H9 (cell line): ENCODE measurements at regions not wholly inside any gene's neighbourhood (a gene's known extent, or its start where the extent isn't known, plus 50 kb on each side); places are given as distances from the start of the nearest gene placed in this dataset.

Experiments used
- DNase-seq: peaks from one replicate; pipeline ENCODE4 v3.0.0-alpha.2; 2017
- H2AFZ ChIP-seq: one replicate; pipeline ENCODE4 v1.6.1; 2013; ENCODE audit warnings: mild to moderate bottlenecking, low read length, control low read depth, moderate library complexity
- H2AK5ac ChIP-seq: 2 replicates; pipeline ENCODE4 v1.6.1; 2013; ENCODE audit warnings: low read length, control low read depth, mixed read lengths; ENCODE audit not compliant: insufficient read length
- H2BK120ac ChIP-seq: one replicate; pipeline ENCODE4 v1.6.1; 2013; ENCODE audit warnings: low read depth, mild to moderate bottlenecking, low read length, control low read depth, inconsistent platforms; ENCODE audit not compliant: poor library complexity, severe bottlenecking
- H2BK12ac ChIP-seq: 2 replicates; pipeline ENCODE4 v1.6.1; 2013; ENCODE audit warnings: low read length, control low read depth, mixed read lengths, low read depth; ENCODE audit not compliant: insufficient read length
- H2BK15ac ChIP-seq: 2 replicates; pipeline ENCODE4 v1.6.1; 2013; ENCODE audit warnings: low read depth, low read length, control low read depth
- H2BK20ac ChIP-seq: one replicate; pipeline ENCODE4 v1.6.1; 2013; ENCODE audit warnings: low read depth, mild to moderate bottlenecking, low read length, control low read depth, inconsistent platforms; ENCODE audit not compliant: poor library complexity, severe bottlenecking
- H2BK5ac ChIP-seq: 2 replicates; pipeline ENCODE4 v1.6.1; 2013; ENCODE audit warnings: low read length, control low read depth, mixed read lengths; ENCODE audit not compliant: insufficient read length
- H3K14ac ChIP-seq: 2 replicates; pipeline ENCODE4 v1.6.1; 2013; ENCODE audit warnings: low read length, control low read depth; ENCODE audit not compliant: insufficient read depth
- H3K18ac ChIP-seq: 2 replicates; pipeline ENCODE4 v1.6.1; 2013; ENCODE audit warnings: low read depth, mild to moderate bottlenecking, mixed read lengths, low read length, control low read depth; ENCODE audit not compliant: insufficient read length
- H3K23ac ChIP-seq: 2 replicates; pipeline ENCODE4 v1.6.1; 2013; ENCODE audit warnings: low read length, control low read depth, mixed read lengths, low read depth; ENCODE audit not compliant: insufficient read length
- H3K23me2 ChIP-seq: 2 replicates; pipeline ENCODE4 v1.6.1; 2013; ENCODE audit warnings: low read depth, mild to moderate bottlenecking, mixed read lengths, low read length, control low read depth; ENCODE audit not compliant: insufficient read length, poor library complexity, severe bottlenecking
- H3K27ac ChIP-seq: 2 replicates; pipeline ENCODE4 v1.5.1; 2013; ENCODE audit warnings: low read length, control low read depth, mixed read lengths, low read depth; ENCODE audit not compliant: insufficient read length
- H3K27me3 ChIP-seq: 2 replicates; pipeline ENCODE4 v1.6.1; 2013; ENCODE audit warnings: low read length, control low read depth, inconsistent platforms; ENCODE audit not compliant: insufficient read depth
- H3K4ac ChIP-seq: 2 replicates; pipeline ENCODE4 v1.6.1; 2013; ENCODE audit warnings: low read depth, mild to moderate bottlenecking, control low read depth, inconsistent platforms, low read length, moderate library complexity
- H3K4me1 ChIP-seq: 2 replicates; pipeline ENCODE4 v1.6.1; 2013; ENCODE audit warnings: low read length, control low read depth, inconsistent platforms; ENCODE audit not compliant: insufficient read depth
- H3K4me2 ChIP-seq: 2 replicates; pipeline ENCODE4 v1.6.1; 2013; ENCODE audit warnings: low read length, control low read depth, mixed read lengths; ENCODE audit not compliant: insufficient read length, insufficient read depth
- H3K56ac ChIP-seq: 2 replicates; pipeline ENCODE4 v1.6.1; 2013; ENCODE audit warnings: low read depth, mild to moderate bottlenecking, mixed read lengths, low read length, control low read depth; ENCODE audit not compliant: insufficient read length
- H3K79me1 ChIP-seq: 2 replicates; pipeline ENCODE4 v1.6.1; 2013; ENCODE audit warnings: low read depth, mild to moderate bottlenecking, moderate library complexity, low read length, control low read depth, inconsistent platforms; ENCODE audit not compliant: insufficient read depth, poor library complexity, severe bottlenecking
- H3K79me2 ChIP-seq: 2 replicates; pipeline ENCODE4 v1.6.1; 2013; ENCODE audit warnings: low read length, control low read depth, inconsistent platforms; ENCODE audit not compliant: insufficient read depth
- H3K9ac ChIP-seq: 2 replicates; pipeline ENCODE4 v1.6.1; 2013; ENCODE audit warnings: low read length, control low read depth, mixed read lengths; ENCODE audit not compliant: insufficient read length; ENCODE audit errors: extremely low read depth
- H3K9me3 ChIP-seq: one replicate; pipeline ENCODE4 v1.6.1; 2013; ENCODE audit warnings: low read depth, low read length, inconsistent platforms; ENCODE audit not compliant: control insufficient read depth
- H3T11ph ChIP-seq: one replicate; pipeline ENCODE4 v1.6.1; 2013; ENCODE audit warnings: mild to moderate bottlenecking, low read length, control low read depth, inconsistent platforms
- H4K20me1 ChIP-seq: one replicate; pipeline ENCODE4 v1.6.1; 2013; ENCODE audit not compliant: control insufficient read depth, insufficient read length, insufficient read depth
- H4K5ac ChIP-seq: 2 replicates; pipeline ENCODE4 v1.6.1; 2013; ENCODE audit warnings: low read depth, mild to moderate bottlenecking, mixed read lengths, low read length, control low read depth; ENCODE audit not compliant: insufficient read length
- H4K8ac ChIP-seq: replicated peaks from 2 replicates; pipeline ENCODE4 v1.6.1; 2013; ENCODE audit warnings: low read length, control low read depth, mixed read lengths, low read depth; ENCODE audit not compliant: insufficient read length
- H4K91ac ChIP-seq: 2 replicates; pipeline ENCODE4 v1.6.1; 2013; ENCODE audit warnings: low read depth, mild to moderate bottlenecking, moderate library complexity, mixed read lengths, low read length, control low read depth; ENCODE audit not compliant: insufficient read length
- H3K27ac Mint-ChIP-seq, 3 experiments: 2 replicates in 2 of 3; 3 replicates in 1 of 3; pipeline ENCODE4 v1.8.0; 2020 to 2021; ENCODE audit warnings: mixed read lengths in 3 of 3, mild to moderate bottlenecking in 1 of 3, moderate library complexity in 1 of 3
- H3K27me3 Mint-ChIP-seq: 2 replicates; pipeline ENCODE4 v1.8.0; 2021; ENCODE audit warnings: low read depth, mild to moderate bottlenecking, moderate library complexity, mixed read lengths
- H3K36me3 Mint-ChIP-seq, 3 experiments: 2 replicates in 2 of 3; 3 replicates in 1 of 3; pipeline ENCODE4 v1.8.0; 2020 to 2021; ENCODE audit warnings: low read depth in 3 of 3, mixed read lengths in 3 of 3; ENCODE audit not compliant: insufficient read depth in 1 of 3
- H3K4me1 Mint-ChIP-seq, 2 experiments: 2 replicates each; pipeline ENCODE4 v1.8.0; 2020; ENCODE audit warnings: mixed read lengths in 2 of 2
- H3K4me3 Mint-ChIP-seq, 2 experiments: 2 replicates in 1 of 2; 3 replicates in 1 of 2; pipeline ENCODE4 v1.8.0; 2020 to 2021; ENCODE audit warnings: mild to moderate bottlenecking in 2 of 2, mixed read lengths in 2 of 2, moderate library complexity in 1 of 2
- H3K9me3 Mint-ChIP-seq, 2 experiments: 2 replicates in 1 of 2; 3 replicates in 1 of 2; pipeline ENCODE4 v1.8.0; 2020; ENCODE audit warnings: mild to moderate bottlenecking in 2 of 2, mixed read lengths in 2 of 2, moderate library complexity in 1 of 2
- WGBS: extraction: QIAGEN DNeasy Blood & Tissue Kit; methylation state at CpG from one replicate; pipeline ENCODE4 v1.1.7; 2013; ENCODE audit warnings: missing lambda C conversion rate, low lambda C conversion rate, mixed read lengths; ENCODE audit not compliant: insufficient read length; ENCODE audit errors: extremely low coverage; 5-methylcytosine and 5-hydroxymethylcytosine counted together
- TF ChIP-seq, protein P1 (sequence below): fragments of 200-600 bp; sonication (generic); conservative IDR thresholded peaks from 3 replicates; pipeline ENCODE4 v1.8.0; 2021; ENCODE audit warnings: antibody characterized with exemption, mild to moderate bottlenecking

DNA sequence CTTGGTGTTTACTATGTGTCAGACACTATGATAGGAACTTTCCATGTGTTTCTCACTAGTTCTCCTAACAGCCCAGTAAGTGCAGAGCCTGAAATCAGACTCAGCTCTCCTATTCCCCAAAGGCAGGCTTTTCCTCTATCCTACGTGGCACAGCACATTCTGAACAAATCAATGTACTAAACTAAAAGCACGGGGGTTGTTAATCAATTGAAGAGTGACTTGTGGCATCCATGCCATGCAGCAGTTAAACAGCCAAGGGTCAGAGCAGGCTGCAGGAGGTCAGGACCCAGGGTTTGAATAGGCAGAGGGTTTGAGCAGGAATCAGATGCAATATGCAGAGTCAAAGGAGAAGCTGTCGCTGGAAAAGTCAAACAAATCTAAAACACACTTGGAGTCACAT is 289.7 kb upstream of the LDB2 start:
- DNase-seq, result no peak
- H4K20me1 ChIP-seq, result no peaks in the 10 kb centered on the region
- H4K91ac ChIP-seq, result no peak overlapping the region
- TF ChIP-seq, protein P1, sequence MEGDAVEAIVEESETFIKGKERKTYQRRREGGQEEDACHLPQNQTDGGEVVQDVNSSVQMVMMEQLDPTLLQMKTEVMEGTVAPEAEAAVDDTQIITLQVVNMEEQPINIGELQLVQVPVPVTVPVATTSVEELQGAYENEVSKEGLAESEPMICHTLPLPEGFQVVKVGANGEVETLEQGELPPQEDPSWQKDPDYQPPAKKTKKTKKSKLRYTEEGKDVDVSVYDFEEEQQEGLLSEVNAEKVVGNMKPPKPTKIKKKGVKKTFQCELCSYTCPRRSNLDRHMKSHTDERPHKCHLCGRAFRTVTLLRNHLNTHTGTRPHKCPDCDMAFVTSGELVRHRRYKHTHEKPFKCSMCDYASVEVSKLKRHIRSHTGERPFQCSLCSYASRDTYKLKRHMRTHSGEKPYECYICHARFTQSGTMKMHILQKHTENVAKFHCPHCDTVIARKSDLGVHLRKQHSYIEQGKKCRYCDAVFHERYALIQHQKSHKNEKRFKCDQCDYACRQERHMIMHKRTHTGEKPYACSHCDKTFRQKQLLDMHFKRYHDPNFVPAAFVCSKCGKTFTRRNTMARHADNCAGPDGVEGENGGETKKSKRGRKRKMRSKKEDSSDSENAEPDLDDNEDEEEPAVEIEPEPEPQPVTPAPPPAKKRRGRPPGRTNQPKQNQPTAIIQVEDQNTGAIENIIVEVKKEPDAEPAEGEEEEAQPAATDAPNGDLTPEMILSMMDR, result no peak
- no peak overlapping the region for H2BK15ac ChIP-seq
- no peak overlapping the region for H2AK5ac ChIP-seq
- H2BK20ac ChIP-seq, result no peak overlapping the region
- WGBS, result no CpG with 5 or more reads among the region's 3 CpGs
- no peak overlapping the region for H3K4me3 Mint-ChIP-seq
- peaks cover 8 to 16% of the 10 kb centered on the region in 2 experiments; a peak in 4 of 5 replicates for H3K9me3 Mint-ChIP-seq
- H3K79me2 ChIP-seq, result no peaks in the 10 kb centered on the region
- no peak overlapping the region for H4K8ac ChIP-seq
- H3K36me3 Mint-ChIP-seq, result peaks cover 0 to 9% (median 9%) of the 10 kb centered on the region in 3 experiments; a peak in 5 of 7 replicates
- H3K27me3 ChIP-seq, result no peaks in the 10 kb centered on the region
- H3K9me3 ChIP-seq, result no peaks in the 10 kb centered on the region
- no peak overlapping the region for H3K27ac ChIP-seq
- H3K23me2 ChIP-seq, result no peaks in the 10 kb centered on the region
- no peak overlapping the region for H2BK12ac ChIP-seq
- H3K79me1 ChIP-seq, result no peaks in the 10 kb centered on the region
- no peak overlapping the region for H3T11ph ChIP-seq
- no peak overlapping the region for H3K14ac ChIP-seq
- H2BK120ac ChIP-seq, result no peak overlapping the region
- H2BK5ac ChIP-seq, result no peak overlapping the region
- H3K9ac ChIP-seq, result no peak overlapping the region
- H3K4me1 ChIP-seq, result peaks cover 6% of the 10 kb centered on the region
- no peak overlapping the region for H3K18ac ChIP-seq
- H3K4me1 Mint-ChIP-seq, result peaks cover 28 to 30% of the 10 kb centered on the region in 2 experiments
- H3K4ac ChIP-seq, result no peak overlapping the region
- no peak overlapping the region for H3K56ac ChIP-seq
- H4K5ac ChIP-seq, result no peak overlapping the region
- no peak overlapping the region for H3K4me2 ChIP-seq
- peaks cover 7% of the 10 kb centered on the region for H3K27me3 Mint-ChIP-seq
- H2AFZ ChIP-seq, result no peak overlapping the region
- H3K27ac Mint-ChIP-seq, result peak overlapping the region in 2 of 3 experiments; percentile 14 to 37; a peak in 2 of 7 replicates
- H3K23ac ChIP-seq, result no peak overlapping the region
